Retinal pigment epithelial cell (primary cell): ENCODE measurements at regions not wholly inside any gene's neighbourhood (a gene's known extent, or its start where the extent isn't known, plus 50 kb on each side); places are given as distances from the start of the nearest gene placed in this dataset.
A peak's percentile ranks its signal among the peaks of the same experiment; 100 is the strongest.

ENCODE experiments used
- DNase-seq: peaks from one replicate; pipeline ENCODE4 v3.0.0-alpha.2; 2010; ENCODE audit warnings: low read depth
- H3K4me3 ChIP-seq: 2 replicates; pipeline ENCODE4 v1.5.1; 2011; ENCODE audit warnings: mild to moderate bottlenecking, low read length, control low read depth, moderate library complexity
- CTCF ChIP-seq: conservative IDR thresholded peaks from 2 replicates; pipeline ENCODE4 v1.5.1; 2011; ENCODE audit warnings: low read depth, low read length, control low read depth, inconsistent platforms

GRCh38 chr7:25813381-25813780, 338.6 kb upstream of the NFE2L3 start:
- no peak for TF ChIP-seq CTCF
- no peak overlapping the region for H3K4me3 ChIP-seq
- DNase-seq, result no peak

GRCh38 chr7:25815711-25816110, 336.3 kb upstream of the NFE2L3 start:
- TF ChIP-seq CTCF, result no peak
- no peak overlapping the region for H3K4me3 ChIP-seq
- no peak for DNase-seq

- DNase-seq, result no peak
These were observed 331.5 kb upstream of the NFE2L3 start for GRCh38 chr7:25820432-25821040.

GRCh38 chr7:25821225-25821624, 330.8 kb upstream of the NFE2L3 start:
- no peak for TF ChIP-seq CTCF
- no peak overlapping the region for H3K4me3 ChIP-seq

More at GRCh38 chr7:25820432-25821040, 331.5 kb upstream of the NFE2L3 start:
- H3K4me3 ChIP-seq, result no peak overlapping the region
- peak; percentile 57 for TF ChIP-seq CTCF

GRCh38 chr7:25822823-25823222, 329.2 kb upstream of the NFE2L3 start:
- no peak for TF ChIP-seq CTCF
- no peak overlapping the region for H3K4me3 ChIP-seq
- DNase-seq, result no peak

More at GRCh38 chr7:25821225-25821624, 330.8 kb upstream of the NFE2L3 start:
- DNase-seq, result no peak

GRCh38 chr7:25823571-25823970, 328.4 kb upstream of the NFE2L3 start:
- no peak overlapping the region for H3K4me3 ChIP-seq
- no peak for DNase-seq
- TF ChIP-seq CTCF, result no peak

GRCh38 chr7:25828468-25828867, 323.5 kb upstream of the NFE2L3 start:
- TF ChIP-seq CTCF, result no peak
- no peak for DNase-seq
- no peak overlapping the region for H3K4me3 ChIP-seq
